ENCODE measurements at regions not wholly inside any gene's neighbourhood (a gene's known extent, or its start where the extent isn't known, plus 50 kb on each side); places are given as distances from the start of the nearest gene placed in this dataset.
"Not testable (repeated sequence)": the region's sequence is repeated elsewhere in the genome, so short reads cannot be mapped to it uniquely, and the experiment has no call there.

DNA sequence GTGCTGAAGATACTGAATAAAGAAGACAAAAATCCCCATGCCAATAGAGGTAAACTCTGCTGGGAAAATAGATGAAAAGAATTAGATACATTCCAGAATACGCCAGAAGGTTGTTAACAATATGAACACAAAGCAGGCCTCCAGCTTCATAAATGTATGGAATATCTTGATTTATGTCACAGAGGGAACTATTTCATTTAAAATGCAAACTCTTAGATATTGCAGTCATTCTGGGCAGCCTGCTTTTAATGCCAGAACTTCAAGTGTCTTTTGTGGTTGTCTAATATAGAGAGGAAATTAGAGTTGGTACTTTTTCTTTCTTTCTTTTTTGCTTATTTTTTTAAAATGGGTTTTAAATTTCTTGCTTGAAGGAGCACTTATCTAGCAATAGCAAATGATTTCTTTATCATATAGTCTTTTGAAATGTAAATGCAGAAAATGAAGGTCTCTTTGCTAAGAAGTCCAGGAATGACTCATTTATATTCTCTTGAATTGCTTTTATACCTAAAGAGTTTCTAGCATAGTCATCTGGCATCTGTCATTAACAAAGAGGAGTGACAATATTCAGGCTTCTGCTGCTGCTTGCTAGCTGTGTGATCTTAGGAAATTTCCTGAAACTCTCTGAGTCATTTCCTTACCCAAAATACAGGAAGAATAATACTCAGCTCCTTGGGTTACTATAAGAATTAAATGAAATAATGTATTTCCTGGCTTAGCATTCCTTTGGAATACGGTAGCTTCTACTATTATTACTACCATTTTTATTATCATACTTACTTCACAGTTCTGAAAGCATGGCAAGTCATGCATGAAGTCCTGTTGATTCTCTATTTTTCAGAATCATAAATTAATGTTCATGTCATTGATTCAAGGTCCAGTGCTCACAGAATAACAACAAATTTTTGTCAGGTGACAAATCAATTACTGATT, 527.6 kb downstream of the DIPK2A start:
- POLR2A ChIA-PET = no interaction called here
- Histone ChIP-seq H3K27ac (ENCODE audit: low read depth, low read length) (no peak overlapping the region), H3K4me3 (ENCODE audit: low read depth, low read length) (no peak overlapping the region), H3K27me3 (ENCODE audit: control insufficient read depth, insufficient read depth, low read length) (no peaks in the 10 kb centered on the region), H3K9me3 (ENCODE audit: control insufficient read depth, insufficient read depth, low read length) (no peaks in the 10 kb centered on the region)
- TF ChIP-seq, protein P1, sequence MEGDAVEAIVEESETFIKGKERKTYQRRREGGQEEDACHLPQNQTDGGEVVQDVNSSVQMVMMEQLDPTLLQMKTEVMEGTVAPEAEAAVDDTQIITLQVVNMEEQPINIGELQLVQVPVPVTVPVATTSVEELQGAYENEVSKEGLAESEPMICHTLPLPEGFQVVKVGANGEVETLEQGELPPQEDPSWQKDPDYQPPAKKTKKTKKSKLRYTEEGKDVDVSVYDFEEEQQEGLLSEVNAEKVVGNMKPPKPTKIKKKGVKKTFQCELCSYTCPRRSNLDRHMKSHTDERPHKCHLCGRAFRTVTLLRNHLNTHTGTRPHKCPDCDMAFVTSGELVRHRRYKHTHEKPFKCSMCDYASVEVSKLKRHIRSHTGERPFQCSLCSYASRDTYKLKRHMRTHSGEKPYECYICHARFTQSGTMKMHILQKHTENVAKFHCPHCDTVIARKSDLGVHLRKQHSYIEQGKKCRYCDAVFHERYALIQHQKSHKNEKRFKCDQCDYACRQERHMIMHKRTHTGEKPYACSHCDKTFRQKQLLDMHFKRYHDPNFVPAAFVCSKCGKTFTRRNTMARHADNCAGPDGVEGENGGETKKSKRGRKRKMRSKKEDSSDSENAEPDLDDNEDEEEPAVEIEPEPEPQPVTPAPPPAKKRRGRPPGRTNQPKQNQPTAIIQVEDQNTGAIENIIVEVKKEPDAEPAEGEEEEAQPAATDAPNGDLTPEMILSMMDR (IDR thresholded peaks at IDR 0.05; ENCODE audit: low read depth, low read length) = no peak
- DNase-seq (ENCODE audit: low read depth, low spot score) = no peak
- CTCF ChIA-PET = interaction anchor here (0.6 kb wide), 1 partner anchor 413 kb away, joined by 3 read pairs; no protein-coding TSS in a partner anchor

DNA sequence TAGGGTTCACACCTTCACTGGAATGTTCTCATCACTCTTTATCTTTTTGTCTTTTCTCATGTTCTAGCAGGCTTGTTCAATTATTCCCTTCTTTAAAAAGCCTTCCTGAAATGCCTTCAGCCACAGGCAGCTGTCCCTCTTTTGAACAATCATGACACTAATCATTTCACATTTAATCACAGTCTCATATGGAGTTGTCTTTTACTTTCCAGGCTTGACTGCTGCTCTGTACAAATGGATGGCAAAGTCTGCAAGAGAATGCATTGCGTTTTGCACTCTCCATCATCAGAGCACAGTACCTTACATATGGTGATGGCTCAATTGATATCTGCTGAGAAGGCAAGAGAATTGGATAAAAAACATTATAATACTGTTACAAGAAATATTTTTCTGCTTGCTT, 529.8 kb downstream of the DIPK2A start:
- CTCF ChIA-PET = no interaction called here
- TF ChIP-seq, protein P1 (IDR thresholded peaks at IDR 0.05; ENCODE audit: low read depth, low read length) = no peak
- Histone ChIP-seq H3K27ac (ENCODE audit: low read depth, low read length) (no peak overlapping the region), H3K4me3 (ENCODE audit: low read depth, low read length) (no peak overlapping the region), H3K9me3 (ENCODE audit: control insufficient read depth, insufficient read depth, low read length) (no peaks in the 10 kb centered on the region), H3K27me3 (ENCODE audit: control insufficient read depth, insufficient read depth, low read length) (no peaks in the 10 kb centered on the region)
- DNase-seq (ENCODE audit: low read depth, low spot score) = no peak
- POLR2A ChIA-PET = no interaction called here

DNA sequence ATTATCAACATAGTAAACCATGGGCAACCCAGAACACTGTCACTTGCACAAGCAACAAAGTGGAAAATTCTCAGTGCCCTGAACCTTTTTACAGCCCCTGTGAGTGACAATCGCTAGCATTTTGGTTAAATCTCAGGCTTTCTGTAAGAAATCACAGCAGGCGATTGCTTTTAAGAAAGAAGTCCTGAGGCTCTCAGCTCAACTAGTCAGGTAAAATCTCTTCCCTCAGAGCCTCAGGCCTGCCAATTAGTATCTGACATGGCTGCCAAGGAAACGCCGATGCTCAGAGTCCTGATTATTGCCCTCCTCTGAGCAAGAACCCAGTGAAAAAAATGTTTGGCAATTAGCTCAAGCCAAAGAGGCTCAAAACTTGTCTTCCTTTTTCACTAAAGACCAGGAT, 530.8 kb downstream of the DIPK2A start:
- CTCF ChIA-PET = no interaction called here
- DNase-seq (ENCODE audit: low read depth, low spot score) = no peak
- Histone ChIP-seq H3K27me3 (ENCODE audit: control insufficient read depth, insufficient read depth, low read length) (no peaks in the 10 kb centered on the region), H3K4me3 (ENCODE audit: low read depth, low read length) (no peak overlapping the region), H3K9me3 (ENCODE audit: control insufficient read depth, insufficient read depth, low read length) (no peaks in the 10 kb centered on the region), H3K27ac (ENCODE audit: low read depth, low read length) (no peak overlapping the region)
- POLR2A ChIA-PET = no interaction called here
- TF ChIP-seq, protein P1 (IDR thresholded peaks at IDR 0.05; ENCODE audit: low read depth, low read length) = no peak

DNA sequence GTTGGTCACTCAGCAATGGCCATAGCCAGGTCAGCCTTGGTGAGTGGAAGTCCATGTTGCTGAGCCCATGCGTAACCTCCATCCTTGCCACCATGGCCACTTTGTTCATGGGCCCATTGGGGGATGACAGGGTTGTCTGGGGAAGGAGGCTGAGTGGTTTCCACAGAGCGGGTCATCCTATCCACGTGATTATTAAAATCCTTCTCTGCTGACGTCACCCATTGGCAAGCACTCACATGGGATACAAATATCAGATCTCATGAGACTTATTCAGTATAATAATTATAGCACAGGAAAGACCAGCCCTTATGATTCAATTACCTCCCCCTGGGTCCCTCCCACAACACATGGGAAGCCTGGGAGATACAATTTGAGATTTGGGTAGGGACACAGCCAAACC, 534.8 kb downstream of the DIPK2A start:
- H3K27me3 ChIP-seq (ENCODE audit: control insufficient read depth, insufficient read depth, low read length); CTCF ChIA-PET; H3K9me3 ChIP-seq (ENCODE audit: control insufficient read depth, insufficient read depth, low read length); H3K4me3 ChIP-seq (ENCODE audit: low read depth, low read length); DNase-seq (ENCODE audit: low read depth, low spot score); POLR2A ChIA-PET; H3K27ac ChIP-seq (ENCODE audit: low read depth, low read length): not testable (repeated sequence)

DNA sequence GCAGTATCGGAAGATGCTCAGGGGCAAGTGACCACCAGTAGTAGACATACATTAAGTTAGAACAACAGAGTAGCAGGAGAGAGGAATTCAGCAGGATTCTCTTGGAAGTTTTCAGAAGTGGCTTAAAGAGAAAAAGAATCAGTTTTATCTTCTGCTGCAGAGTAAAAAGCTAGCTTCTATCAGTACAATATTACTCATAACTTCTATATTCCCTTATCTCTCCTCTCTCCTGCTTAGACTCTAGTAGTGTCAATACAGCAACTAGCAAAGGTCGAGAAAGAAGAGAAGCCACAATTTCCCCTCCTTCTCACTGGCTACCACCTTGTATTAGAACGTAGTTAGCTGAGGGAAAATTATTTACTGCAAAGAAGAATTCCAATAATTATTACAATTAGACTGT, 539.7 kb downstream of the DIPK2A start:
- no peak for DNase-seq (ENCODE audit: low read depth, low spot score)
- Histone ChIP-seq H3K4me3 (ENCODE audit: low read depth, low read length) (no peak overlapping the region), H3K27ac (ENCODE audit: low read depth, low read length) (no peak overlapping the region), H3K27me3 (ENCODE audit: control insufficient read depth, insufficient read depth, low read length) (no peaks in the 10 kb centered on the region), H3K9me3 (ENCODE audit: control insufficient read depth, insufficient read depth, low read length) (no peaks in the 10 kb centered on the region)
- ChIA-PET CTCF (no interaction called here), POLR2A (no interaction called here)
- TF ChIP-seq, protein P1 (IDR thresholded peaks at IDR 0.05; ENCODE audit: low read depth, low read length) = no peak
